GM18520 (cell line): ENCODE measurements at regions not wholly inside any gene's neighbourhood (a gene's known extent, or its start where the extent isn't known, plus 50 kb on each side); places are given as distances from the start of the nearest gene placed in this dataset.
"Not testable (repeated sequence)": the region's sequence is repeated elsewhere in the genome, so short reads cannot be mapped to it uniquely, and the experiment has no call there.

Source experiments
- ATAC-seq: cut with Tn5 transposase; IDR thresholded peaks from one replicate; pipeline ENCODE4 v1.9.1; 2021; ENCODE audit not compliant: unreplicated experiment

- ATAC-seq = no peak
Measured at GRCh38 chr5:77871016-77871415, 94.9 kb upstream of the TBCA start.

GRCh38 chr5:77869116-77869798, 93.1 kb upstream of the TBCA start:
- ATAC-seq = no peak

GRCh38 chr5:77867914-77868313, 91.8 kb upstream of the TBCA start:
- ATAC-seq = no peak

GRCh38 chr5:77867194-77867691, 91.1 kb upstream of the TBCA start:
- no peak for ATAC-seq

- no peak for ATAC-seq
Measured at GRCh38 chr5:77866198-77866597, 90.1 kb upstream of the TBCA start.

- no peak for ATAC-seq
Measured at GRCh38 chr5:77864997-77865396, 88.9 kb upstream of the TBCA start.

GRCh38 chr5:77863181-77863580, 87.0 kb upstream of the TBCA start:
- ATAC-seq = no peak

DNA sequence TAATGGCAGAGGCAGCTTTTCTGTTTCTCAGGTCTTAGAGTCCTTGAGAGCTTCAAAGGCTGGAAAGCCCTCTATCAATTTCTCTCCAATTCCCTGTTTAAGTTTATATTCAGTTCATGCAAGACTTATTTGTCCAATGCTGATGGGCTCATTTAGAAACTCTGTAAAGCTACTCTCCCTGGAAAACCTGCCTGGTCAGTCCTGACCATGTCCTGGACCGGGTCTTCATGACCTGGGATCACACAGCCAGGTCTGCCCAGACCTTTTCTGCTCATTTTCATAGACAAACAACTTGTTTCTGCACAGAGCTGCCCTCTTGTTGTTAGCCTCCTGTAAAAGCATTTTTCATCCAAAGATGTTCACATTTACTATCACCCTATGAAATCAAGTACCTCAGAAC, 85.4 kb upstream of the TBCA start:
- ATAC-seq = no peak

DNA sequence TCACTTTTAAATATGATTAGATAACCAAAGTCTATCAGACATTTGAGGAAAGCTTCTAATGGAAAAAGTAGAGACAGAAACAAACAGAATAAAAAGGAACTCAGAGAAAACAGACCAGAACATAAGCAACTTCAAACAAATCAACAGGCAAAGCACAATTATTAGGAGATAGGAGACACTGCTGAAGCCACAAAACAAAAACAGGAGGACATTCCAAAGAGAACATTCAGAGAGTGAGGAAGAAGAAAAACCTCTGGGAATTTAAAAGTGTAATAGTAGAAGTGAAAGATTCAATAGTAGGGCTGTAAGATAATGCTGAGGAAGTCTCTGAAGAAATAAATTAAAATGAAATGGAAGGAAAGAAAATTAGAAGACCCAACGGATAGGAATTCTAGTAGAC, 83.2 kb upstream of the TBCA start:
- ATAC-seq = no peak

DNA sequence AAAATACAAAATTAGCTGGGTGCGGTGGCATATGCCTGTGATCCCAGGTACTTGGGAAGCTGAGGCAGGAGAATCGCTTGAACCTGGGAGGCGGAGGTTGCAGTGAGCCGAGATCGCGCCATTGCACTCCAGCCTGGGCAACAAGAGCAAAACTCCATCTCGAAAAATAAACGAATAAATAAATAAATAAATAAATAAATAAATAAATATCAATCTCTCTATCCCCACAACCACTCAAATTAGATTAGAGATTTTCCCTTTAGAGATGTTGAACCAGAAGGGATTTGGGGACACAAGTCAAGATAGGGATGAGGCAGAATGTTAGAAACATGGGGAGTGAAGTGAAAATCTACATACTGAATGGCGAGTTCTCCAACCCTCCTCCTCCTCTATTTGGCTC, 82.5 kb upstream of the TBCA start:
- not testable (repeated sequence) for ATAC-seq

DNA sequence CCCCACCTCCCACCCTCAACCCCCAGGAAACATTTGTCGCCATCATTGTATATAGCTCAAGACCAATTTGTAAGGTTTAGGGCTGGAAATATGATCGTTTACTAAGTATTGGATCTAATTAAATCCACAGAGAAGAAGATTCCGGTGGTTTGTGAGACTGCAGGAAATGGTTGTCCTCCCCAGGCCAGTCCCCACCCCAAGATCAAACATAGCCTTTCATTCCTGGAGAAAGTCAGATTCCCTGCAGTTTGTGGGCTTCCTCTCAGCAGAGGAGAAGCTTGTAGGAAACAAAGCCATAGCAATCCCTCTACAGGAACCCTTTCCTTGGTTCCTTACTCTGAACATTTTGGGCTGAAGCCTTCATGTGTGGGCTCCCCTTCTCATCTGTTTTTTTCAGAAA, 79.2 kb upstream of the TBCA start:
- no peak for ATAC-seq

- no peak for ATAC-seq
Measured at GRCh38 chr5:77853353-77853907, 77.3 kb upstream of the TBCA start.

- ATAC-seq = no peak
Measured at GRCh38 chr5:77852514-77853352, 76.6 kb upstream of the TBCA start.

- no peak for ATAC-seq
Measured at GRCh38 chr5:77852068-77852513, 76.0 kb upstream of the TBCA start.

DNA sequence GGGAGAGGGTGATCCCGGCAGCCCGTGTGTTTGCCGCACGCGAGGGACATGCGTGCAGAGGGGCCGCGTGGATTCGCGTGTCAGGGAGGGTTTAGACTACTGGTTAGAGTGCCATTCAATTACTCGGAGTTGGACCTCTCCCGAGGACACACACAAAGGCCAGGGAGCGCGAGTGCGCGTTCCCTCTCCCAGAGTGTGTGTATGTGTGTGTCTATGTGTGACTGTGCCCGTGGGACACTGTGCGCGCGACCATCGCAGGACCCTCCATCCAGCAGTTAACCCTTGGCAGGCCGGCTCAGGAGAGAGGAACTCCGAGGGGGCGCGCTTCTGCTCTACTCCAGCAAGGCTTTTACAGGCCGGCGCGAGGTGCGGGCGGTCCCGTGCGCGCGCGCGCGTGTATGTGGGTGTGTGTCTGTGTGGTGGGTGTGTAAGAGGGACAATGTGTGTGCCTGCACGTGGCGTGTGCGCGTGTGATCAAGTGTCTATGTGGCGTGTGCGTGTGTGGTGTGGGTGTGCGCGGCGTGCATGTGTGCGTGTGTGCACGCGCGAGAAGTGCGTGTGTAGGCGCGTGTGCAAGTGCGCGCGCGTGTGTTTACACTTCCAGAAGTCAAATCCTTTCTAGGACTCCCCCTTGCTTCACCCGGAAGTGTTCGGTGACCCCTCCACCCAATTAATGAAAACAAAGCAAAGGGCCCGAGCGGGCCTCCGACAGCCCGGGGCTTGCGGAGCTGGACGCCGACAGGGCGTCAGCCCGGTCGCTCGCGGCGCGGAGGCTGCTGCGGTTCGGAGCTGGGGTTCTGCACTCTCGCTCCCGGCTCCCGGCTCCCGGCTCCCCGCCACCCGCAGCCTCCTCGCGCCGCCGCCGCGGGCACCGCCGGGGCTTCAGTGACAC, 75.3 kb upstream of the TBCA start:
- ATAC-seq = no peak

GRCh38 chr5:77850536-77851175, 74.5 kb upstream of the TBCA start:
- no peak for ATAC-seq

- no peak for ATAC-seq
Measured at GRCh38 chr5:77849308-77849900, 73.3 kb upstream of the TBCA start.

DNA sequence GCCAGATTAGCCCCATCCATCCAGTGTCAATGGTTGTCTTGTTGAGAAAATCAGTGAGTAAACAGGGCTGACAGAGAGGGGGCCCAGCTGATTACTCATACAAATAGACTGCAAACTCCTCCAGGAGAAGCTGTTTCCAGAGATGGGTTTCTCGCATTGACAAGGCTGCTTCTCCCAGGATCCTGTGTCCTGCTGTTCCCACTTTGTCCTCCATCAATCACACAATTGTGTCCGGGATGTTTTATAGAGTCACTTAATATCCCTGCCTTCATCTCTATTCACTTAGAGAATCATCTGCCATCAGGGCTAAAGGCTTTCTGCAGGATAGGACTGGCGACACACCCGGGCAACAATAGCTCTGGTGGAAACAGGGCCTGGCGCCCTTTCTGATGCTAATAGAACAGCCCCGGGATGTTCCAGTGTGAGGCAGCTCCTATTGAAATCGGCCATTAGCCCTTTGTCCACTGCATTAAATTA, 71.7 kb upstream of the TBCA start:
- ATAC-seq = no peak

DNA sequence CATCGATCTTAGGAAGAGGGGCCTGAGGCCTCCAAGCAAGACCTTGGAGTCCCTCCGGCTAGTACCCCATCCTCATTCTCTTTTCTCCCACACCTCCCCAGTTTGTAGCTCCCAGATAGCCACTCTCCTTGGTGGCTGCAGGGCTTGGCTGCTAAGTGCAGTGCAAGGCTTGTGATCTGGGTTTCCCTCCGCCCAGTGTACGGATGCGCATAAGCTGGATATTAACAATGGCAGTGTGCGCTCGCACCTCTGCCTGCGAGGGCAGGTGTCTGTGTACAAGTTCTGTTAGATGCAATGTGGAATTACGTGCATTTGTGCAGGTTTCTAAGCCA, 71.0 kb upstream of the TBCA start:
- no peak for ATAC-seq
